GM21619 (cell line): ENCODE measurements at regions not wholly inside any gene's neighbourhood (a gene's known extent, or its start where the extent isn't known, plus 50 kb on each side); places are given as distances from the start of the nearest gene placed in this dataset.
"Not testable (repeated sequence)": the region's sequence is repeated elsewhere in the genome, so short reads cannot be mapped to it uniquely, and the experiment has no call there.

Experiments used
- ATAC-seq: cut with Tn5 transposase; IDR thresholded peaks from one replicate; pipeline ENCODE4 v1.9.1; 2021; ENCODE audit not compliant: unreplicated experiment

GRCh38 chr18:104264-104663, 54.1 kb upstream of the USP14 start:
- ATAC-seq = not testable (repeated sequence)

GRCh38 chr18:105161-106053, 53.0 kb upstream of the USP14 start:
- not testable (repeated sequence) for ATAC-seq

DNA sequence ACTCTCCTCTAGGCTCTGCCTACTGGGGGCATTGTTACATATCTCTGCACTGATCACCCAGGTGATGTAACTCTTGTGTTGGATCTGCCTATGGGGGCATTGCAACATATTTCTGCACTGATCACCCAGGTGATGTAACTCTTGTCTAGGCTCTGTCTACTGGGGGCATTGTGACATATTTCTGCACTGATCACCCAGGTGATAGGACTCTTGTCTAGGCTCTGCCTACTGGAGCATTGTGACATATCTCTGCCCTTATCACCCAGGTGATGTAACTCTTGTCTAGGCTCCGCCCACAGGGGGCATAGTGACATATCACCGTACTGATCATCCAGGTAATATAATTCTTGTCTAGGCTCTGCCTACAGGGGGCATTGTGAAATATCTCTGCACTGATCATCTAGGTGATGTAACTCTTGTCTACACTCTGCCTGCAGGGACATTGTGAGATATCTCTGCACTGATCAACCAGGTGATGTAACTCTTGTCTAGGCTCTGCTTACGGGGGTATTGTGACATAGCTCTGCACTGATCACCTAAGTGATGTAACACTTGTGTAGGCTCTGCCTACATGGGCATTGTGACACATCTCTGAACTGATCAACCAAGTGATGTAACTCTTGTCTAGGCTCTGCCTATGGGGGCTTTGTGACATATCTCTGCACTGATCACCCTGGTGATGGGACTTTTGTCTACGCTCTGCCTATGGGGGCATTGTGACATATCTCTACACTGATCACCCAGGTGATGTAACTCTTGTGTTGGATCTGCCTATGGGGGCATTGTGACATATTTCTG, 52.1 kb upstream of the USP14 start:
- not testable (repeated sequence) for ATAC-seq

DNA sequence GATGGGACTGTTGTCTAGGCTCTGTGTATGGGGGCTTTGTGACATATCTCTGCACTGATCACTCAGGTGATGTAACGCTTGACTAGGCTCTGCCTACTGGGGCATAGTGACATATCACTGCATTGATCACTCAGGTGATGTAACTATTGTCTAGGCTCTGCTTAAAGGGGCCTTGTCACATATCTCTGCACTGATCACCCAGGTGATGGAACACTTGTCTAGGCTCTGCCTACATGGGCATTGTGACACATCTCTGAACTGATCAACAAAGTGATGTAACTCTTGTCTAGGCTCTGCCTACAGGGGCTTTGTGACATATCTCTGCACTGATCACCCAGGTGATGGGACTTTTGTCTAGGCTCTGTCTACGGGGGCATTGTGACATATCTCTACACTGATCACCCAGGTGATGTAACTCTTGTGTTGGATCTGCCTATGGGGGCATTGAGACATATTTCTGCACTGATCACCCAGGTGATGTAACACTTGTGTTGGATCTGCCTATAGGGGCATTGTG, 51.4 kb upstream of the USP14 start:
- ATAC-seq = not testable (repeated sequence)

- not testable (repeated sequence) for ATAC-seq
These were observed 50.9 kb upstream of the USP14 start for GRCh38 chr18:107464-107863.

DNA sequence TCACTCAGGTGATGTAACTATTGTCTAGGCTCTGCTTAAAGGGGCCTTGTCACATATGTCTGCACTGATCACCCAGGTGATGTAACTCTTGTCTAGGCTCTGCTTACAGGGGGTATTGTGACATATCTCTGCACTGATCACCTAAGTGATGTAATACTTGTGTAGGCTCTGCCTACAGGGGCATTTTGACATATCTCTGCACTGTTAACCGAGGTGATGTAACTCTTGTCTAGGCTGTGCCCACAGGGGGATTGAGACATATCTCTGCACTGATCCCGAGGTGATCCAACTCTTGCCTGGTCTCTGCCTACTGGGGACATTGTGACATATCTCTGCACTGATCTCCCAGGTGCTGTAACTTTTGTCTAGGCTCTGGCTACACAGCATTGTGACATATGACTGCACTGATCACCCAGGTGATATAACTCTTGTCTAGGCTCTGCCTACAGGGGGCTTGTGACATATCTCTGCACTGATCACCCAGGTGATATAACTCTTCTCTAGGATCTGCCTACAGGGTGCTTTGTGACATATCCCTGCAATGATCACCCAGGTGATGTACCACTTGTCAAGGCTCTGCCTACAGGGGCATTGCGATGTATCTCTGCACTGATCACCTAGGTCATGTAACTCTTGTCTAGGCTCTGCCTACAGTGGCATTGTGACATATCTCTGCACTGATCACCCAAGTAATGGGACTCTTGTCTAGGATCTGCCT, 50.3 kb upstream of the USP14 start:
- ATAC-seq = peak; percentile 41
